HG03196 (cell line): ENCODE measurements at regions not wholly inside any gene's neighbourhood (a gene's known extent, or its start where the extent isn't known, plus 50 kb on each side); places are given as distances from the start of the nearest gene placed in this dataset.
"Not testable (repeated sequence)": the region's sequence is repeated elsewhere in the genome, so short reads cannot be mapped to it uniquely, and the experiment has no call there.

Experiments
- ATAC-seq: cut with Tn5 transposase; IDR thresholded peaks from one replicate; pipeline ENCODE4 v1.9.1; 2021; ENCODE audit not compliant: unreplicated experiment

DNA sequence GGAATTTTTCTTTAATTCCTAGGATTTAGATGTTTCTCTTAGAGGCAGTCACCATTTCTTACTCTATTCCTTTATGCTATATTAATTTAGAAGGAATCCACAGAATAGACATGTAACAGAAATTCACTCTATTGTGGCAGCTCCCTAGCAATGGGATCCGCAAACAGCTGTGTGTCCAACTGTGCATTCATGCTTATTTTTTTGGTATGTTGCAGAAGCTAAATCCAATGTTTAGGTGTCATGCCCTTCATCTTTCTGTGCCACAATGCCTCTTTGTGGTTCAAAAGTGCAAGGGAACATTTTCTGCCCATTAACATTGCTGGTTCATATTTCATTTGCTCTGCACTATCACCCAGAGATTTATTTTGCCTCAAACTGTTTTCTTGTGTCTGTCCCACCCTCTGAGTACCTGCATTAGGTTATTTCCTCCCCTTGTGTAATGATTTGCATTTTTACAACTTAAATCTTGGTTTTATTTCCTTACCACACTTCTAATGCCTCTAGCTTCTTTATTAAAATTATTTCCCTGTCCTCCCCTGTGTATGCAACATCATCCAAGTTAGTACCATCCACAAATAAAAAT lies 816.5 kb downstream of the EFNA5 start:
- no peak for ATAC-seq

DNA sequence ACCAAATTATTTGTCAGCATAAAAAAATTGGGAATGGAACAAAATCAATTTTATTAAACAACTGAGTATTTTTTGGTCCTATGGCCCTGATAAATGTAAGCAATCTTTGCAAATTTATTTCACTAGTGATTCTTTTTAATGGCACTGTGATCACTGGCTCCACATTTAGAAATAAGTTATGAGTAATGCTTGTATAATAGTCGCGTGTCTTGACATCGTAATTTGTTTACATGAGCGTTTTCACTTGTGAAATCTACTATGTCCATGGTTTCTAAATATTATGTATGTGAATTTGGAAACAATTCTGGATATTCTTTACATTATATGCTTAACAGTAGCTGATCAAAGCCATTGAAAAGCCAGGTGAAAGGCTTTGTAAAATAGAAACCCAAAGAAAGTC lies 817.5 kb downstream of the EFNA5 start:
- no peak for ATAC-seq

DNA sequence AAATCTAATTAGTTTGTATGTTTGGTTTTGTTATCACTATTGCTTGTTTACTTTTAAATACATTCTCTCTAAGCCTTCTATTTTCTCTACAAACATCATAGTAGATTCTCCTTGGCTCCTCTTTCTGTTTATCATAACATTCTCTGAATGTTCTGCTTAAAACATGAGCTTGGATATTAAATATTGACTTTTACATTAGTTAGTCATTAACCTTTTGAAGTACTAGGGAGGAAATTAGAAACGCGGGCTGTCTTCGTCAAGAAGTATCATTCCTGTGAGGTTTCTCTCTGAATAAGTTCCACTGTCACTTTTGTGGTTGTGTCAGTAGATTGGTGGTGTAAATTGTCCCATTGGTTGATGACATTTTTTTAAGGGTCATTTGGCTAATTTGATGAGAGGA lies 821.5 kb downstream of the EFNA5 start:
- no peak for ATAC-seq

DNA sequence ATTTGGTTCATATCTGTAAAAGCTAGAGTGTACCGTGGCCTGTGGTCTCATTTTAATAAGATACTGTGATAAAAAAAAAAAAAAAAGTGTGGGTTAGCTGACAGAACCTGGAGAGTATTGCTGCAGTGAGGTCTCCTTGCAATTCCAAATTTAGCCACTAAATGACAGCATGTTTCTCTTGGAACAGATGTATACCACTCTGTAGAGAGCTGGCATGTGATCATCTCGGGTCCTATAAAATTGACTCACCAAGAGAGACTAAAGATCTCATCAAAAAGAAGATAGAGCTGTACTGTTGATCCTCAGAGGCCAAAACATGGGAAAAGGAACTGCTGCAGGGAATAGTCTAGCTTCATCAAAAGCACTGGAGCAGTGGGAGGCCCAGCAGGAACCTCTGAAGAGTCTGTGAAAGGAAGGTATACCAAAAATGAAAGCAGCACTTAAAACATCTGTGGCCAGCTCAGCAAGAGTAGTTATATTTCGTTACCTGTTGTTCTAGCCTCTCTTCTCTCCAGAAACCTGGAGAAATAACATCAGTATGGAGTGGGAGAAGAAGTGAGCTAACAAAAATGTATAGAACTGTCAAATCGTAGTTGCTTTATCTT lies 826.8 kb downstream of the EFNA5 start:
- no peak for ATAC-seq

DNA sequence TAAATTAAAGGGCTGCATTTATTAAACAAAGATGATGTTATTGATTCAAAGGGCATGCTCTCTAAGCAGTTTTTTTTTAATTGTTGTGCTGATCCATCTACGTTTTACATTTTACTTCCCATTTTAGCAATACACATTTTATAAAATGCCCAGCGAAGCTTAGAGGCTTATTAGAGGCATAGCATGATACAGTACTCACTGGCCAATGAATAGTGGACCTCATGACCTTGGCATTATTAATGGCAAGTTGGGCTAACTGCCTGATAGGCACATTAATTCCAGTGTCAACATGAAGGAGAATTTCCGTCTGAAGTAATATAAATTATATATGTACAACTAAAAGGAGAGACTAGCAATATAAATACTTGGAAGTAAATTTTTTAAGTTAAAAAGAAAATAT lies 837.2 kb downstream of the EFNA5 start:
- no peak for ATAC-seq

DNA sequence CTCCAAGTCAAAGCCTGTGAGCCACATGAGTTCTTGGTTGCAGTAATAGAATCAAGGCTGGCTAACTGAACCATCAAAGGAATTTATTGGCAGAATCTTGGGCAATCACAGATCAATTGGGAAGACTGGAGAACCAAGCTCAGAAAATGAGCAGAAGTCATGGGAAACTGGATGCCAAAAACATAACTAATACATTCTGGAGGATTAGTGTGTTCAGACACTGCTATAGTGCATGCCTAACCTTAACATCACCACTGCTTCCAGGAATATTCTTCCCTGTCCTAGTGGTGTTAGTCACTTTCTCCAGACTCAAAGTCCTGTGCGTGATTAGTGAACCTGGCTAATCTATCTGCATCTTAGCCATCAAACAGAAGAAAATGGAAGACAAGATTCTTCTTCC lies 843.7 kb downstream of the EFNA5 start:
- no peak for ATAC-seq

DNA sequence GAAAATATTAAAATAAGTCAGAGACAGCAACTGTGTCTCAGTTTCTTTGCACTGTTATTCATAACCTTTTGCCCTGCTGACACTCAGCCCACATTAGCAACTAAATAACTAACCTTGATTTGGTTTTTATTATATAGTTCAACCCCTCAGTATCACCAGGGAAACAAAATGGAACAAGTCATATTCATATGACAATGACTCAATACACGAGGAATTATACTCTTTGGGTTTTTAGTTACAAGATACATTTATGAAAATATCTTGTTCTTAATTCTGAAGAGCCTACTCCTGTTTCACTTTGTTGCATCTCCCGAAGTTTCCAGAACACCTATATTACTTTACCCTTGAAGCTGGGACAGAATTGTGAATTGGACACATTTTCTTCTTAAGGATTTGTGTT lies 845.4 kb downstream of the EFNA5 start:
- ATAC-seq, result no peak

DNA sequence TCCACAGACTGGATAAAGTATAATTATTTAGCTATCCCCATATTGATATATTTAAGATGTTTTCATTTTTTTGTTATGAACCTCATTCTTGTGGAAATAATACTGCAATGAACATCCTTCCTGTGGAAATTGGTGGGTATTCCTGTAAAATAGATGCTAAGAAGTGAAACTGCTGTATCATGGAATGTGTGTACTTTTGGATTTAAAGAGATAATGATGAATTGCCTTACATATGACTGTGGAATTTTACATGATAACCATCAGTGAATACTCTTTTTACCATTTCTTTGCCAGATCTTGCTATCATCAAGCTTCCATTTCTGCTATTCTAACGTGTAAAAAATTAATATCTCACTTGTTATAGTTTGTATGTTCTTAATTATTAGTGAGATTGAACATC lies 847.9 kb downstream of the EFNA5 start:
- ATAC-seq, result no peak

DNA sequence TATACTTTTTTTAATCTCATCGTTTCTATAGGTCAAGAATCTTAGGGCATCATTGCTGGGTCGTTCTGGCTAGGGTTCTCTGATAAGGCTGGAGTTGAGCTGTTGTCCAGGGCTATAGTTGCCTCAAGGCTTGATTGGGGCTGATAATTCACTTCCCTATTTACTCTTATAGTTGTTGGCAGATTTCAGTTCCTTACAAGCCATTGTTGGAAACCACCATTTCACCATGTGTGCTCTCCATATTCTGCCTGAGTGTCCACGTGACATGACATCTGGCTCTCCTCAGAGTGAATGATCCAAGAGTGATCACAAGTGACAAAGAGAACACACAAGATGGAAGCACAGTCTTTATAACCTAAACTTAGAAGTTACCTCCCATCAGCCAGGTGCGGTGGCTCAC lies 852.2 kb downstream of the EFNA5 start:
- ATAC-seq, result no peak

DNA sequence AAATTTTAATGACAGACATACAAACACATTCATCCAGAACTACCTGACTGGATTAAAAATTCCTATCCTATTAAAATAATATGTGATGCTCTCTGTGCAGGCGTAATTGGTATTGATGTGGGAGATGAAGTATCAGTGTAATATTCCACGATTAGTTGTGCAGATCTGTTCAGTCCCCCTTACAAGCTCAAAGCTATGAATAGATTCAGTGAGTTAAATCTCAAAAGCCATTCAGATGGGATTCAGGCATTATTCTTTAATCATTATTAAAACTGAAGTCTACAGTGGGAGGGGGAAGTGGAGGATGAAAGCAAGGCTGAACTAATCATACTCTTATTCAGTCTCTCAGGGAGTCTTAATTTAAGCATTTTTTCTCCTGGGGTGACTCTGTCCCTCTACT lies 855.8 kb downstream of the EFNA5 start:
- no peak for ATAC-seq

DNA sequence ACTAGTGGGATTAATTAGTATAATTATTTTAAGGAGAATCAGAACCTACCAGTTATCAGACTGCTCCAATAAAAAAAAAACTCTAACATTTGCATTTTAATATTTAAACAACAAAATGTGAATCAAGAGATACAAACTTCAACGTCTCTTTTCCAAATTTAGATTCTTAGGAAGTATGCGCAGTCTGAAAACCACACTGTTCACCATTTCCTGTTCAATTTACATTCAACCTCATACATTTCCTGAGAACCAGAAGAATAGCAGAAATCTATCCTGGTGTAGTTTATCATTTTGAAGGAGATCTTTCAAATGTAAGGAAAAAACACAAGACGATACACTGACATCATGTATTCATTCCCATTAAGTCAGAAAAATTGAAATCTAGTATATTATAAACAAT lies 869.2 kb downstream of the EFNA5 start:
- ATAC-seq, result no peak

DNA sequence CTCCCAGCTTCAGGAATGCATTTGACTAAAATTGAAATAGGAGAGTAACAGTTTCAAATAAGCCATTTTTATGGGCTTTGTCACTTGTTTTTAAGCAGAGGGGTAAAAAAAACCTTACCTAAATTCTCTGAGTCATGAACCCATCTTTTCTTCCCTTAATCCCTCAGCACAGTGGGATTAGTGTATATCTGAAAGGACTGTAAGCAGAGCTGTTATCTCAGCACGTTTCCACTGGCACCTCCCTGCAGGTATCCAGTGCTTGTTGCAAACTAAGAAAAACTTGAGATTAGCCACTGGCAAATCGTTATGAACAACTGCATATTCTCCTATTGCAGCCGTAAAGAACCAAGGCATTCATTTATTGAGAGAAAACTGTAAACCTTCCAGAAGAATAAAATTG lies 872.7 kb downstream of the EFNA5 start:
- no peak for ATAC-seq

DNA sequence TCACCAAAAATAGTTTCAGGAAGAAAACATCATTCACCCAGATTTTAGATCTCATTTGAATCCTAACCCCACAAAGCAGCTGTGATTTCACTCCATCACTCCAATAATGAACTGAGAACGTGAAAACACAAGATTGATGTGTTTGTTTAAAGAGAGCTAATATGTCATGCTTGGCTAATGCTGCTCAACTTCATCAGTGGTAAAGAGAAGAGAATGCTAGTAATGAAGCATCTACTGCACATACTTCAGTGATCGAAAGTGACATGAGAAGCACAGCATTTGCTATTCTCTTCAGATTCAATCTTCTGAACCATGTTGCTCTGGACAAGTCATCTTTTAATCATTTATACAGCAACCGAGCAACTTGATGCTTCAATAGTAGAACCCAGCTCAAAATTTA lies 874.7 kb downstream of the EFNA5 start:
- ATAC-seq, result no peak

DNA sequence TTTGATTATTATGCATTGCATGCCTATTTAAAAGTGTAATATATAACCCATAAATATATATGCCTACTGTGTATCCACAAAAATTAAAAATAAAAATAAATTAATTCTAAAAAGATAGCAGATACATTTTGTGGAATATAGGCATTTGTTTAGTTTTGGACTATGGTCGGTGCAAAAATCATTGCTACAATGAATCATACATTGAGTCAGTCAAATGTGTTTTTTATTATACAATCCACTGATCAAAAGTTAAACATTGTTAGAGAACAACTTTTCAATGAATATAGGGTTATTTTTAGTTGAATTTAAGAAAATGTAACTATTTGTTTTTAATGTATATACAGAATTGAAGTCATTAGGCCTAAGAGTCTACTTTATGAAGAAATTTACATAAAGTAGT lies 885.9 kb downstream of the EFNA5 start:
- ATAC-seq, result no peak

DNA sequence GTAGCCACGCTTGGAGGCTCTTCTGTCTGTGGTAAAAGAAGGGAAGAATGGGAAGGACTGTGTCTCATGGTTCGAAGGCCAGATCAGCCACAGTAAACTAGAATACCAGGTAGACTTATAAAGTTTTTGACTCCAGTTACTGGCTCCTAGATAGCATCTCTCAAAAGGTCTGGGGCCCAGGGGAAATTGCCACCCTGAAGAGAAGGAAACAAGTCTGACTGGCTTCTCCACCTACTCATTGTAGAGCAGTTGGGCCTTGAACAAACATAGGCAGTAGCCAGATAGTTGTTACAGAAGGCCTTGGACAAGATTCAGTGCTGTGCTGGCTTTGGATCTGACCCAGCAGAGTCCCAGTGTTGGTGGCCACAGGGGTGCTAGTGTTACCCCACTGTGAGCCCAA lies 890.4 kb downstream of the EFNA5 start:
- no peak for ATAC-seq

DNA sequence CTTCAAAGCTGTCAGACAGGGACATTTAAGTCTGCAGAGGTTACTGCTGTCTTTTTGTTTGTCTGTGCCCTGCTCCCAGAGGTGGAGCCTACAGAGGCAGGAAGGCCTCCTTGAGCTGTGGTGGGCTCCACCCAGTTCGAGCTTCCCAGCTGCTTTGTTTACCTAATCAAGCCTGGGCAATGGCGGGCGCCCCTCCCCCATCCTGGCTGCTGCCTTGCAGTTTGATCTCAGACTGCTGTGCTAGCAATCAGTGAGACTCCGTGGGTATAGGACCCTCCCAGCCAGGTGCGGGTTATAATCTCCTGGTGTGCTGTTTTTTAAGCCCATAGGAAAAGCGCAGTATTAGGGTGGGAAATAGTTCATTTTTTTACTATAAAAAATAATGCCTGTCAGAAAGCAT lies 894.2 kb downstream of the EFNA5 start:
- not testable (repeated sequence) for ATAC-seq

DNA sequence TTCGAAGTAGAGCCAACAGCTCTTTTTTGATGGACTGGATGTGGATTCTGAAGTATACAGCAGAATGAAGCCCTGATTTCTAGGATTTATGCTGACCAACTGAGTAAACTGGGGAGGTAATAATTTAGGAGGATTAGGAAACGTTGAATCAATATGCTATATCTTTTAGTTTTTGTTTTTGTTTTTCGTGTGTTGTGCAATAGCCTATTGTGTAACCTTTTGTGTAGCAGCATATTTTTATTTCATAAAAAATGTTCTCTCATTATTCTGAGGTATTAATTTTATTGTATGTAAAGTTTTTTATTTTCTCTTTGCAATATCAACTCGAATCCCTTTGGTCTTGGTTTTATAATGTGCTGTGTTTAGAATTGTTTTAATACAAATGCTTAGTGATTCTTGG lies 902.3 kb downstream of the EFNA5 start:
- ATAC-seq, result no peak

DNA sequence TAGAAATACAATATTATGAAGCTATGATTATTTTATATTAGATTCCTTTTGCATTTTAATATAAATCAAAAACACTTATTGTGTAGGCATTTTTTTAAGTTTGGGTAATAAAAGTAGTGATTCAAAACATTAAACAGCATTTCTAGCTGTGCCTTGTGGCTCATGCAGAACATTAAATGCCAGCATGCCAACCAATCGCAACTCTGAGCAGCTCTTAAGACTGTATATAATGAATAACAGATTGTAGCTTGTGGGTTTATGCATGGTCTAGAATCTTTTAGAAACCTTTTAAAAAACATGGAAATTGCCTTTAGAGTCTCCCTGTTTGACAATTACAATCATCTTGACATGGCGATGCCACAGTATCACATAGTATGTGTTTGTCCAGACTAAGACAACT lies 903.8 kb downstream of the EFNA5 start:
- ATAC-seq, result no peak

DNA sequence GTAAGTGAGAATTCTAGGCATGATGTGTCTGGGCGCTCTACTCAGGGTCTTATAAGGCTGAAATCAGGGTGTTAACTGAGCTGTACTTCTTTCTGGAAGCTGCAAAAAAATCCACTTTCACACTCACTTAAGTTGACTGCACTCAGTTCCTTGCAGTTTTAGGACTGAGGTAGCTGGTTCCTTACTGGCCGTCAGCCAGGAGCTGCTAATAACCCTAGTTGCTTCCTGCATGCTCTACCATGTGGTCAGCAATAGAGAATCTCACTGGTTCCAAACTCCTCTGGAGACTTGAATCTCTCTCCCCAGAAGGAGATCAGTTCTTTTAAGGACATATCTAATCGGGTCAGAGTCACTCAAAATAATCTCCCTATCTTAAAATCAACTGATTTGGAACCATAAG lies 911.2 kb downstream of the EFNA5 start:
- no peak for ATAC-seq

DNA sequence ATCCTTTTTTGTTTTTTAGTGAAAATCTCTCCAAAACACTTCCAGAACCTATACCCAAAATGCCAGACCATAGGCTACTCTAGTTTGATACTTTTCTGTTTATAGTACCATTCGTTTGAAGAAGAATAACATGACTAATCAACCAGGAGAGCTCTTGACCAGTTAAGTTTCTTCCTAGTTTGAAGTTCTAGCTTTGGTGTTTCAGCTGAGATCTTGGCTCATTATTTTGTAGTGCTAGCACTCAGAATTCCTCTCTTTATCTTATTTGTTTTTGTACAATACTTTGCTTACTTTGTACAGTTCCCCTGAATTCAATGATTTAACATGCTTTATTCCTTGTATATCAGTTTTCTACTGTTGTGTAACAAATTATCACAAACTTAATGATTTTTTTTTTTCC lies 911.6 kb downstream of the EFNA5 start:
- ATAC-seq, result no peak

DNA sequence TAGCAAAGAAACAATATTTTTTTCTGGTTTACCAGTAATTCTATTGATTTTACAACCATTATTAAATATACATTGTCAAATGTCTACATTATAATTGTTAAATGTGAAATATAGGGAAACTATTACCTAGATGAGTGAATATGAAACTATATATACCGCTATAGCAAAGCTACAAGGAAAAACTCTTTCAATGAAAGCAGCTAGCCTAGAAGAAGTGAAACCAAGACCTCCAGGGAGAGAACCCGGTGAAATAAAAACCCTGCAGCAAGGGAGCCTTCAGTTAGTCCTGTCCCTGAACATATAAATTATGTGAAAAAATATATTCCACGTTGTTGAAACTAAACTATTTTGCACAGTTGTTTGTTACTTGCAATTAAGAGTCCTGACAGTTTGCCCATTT lies 913.1 kb downstream of the EFNA5 start:
- ATAC-seq, result no peak

DNA sequence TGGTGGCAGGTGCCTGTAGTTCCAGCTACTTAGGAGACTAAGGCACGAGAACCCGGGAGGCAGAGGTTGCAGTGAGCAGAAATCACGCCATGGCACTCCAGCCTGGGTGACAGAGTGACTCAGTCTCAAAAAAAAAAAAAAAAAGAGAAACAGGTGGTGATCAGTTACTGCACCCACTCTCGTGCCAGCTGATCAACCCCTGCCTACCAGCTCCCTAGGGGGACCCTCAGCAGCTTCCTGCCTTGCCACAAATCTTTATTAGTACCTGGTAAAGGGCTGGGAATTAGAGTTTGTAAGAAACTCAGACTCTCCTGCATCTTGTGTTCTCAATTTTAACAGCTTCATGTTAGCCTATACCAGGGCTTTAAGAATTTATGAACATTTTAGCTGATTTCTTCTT lies 914.9 kb downstream of the EFNA5 start:
- no peak for ATAC-seq

DNA sequence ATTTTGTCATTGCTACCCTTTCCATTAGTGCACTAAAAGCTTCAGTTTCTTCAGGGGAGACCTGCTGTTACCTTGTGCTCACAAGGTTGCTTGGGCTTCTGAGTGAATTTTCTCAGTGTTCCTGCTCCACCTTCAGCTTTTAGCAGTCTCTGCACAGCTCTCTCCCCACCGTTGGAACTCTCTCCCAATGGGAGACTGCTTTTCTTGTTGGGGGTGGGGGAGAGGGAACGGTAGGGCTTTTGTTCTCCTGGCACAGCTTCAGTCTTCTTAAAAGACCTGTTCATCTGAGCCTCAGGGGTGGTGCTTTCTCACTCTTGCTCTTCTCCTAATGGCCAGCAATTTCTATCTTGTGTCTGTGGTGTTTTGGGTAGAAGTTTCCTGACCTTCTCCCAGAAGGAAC lies 915.7 kb downstream of the EFNA5 start:
- no peak for ATAC-seq
